Keratinocyte (primary cell): ENCODE measurements at regions not wholly inside any gene's neighbourhood (a gene's known extent, or its start where the extent isn't known, plus 50 kb on each side); places are given as distances from the start of the nearest gene placed in this dataset.

Experiments used
- CTCF ChIP-seq, 3 experiments: IDR thresholded peaks in 1 of 3; conservative IDR thresholded peaks in 1 of 3; optimal IDR thresholded peaks in 1 of 3; 2 replicates in 2 of 3; 3 replicates in 1 of 3; pipeline versions ENCODE3 to v1.5.1; 2011; ENCODE audit warnings: low read length in 3 of 3, mild to moderate bottlenecking in 3 of 3, moderate library complexity in 2 of 3, control low read depth in 1 of 3, inconsistent platforms in 1 of 3; ENCODE audit not compliant: insufficient read depth in 2 of 3; ENCODE audit errors: extremely low read depth in 1 of 3
- EZH2 ChIP-seq: IDR thresholded peaks from one replicate; pipeline ENCODE4 v1.6.1; 2012; ENCODE audit warnings: inconsistent platforms, mild to moderate bottlenecking, low read length, moderate library complexity

GRCh38 chr4:121448231-121448630 lies 67.4 kb upstream of the QRFPR start:
- TF ChIP-seq CTCF (optimal IDR thresholded peaks at IDR 0.05 in 1 of 3, IDR thresholded peaks at IDR 0.05 in 1 of 3, conservative IDR thresholded peaks at IDR 0.05 in 1 of 3; ENCODE audit: extremely low read depth in 1 of 3, insufficient read depth in 2 of 3, low read length in 3 of 3) (no peak), EZH2 (no peak)
